Brain microvascular endothelial cell (primary cell): ENCODE measurements at regions not wholly inside any gene's neighbourhood (a gene's known extent, or its start where the extent isn't known, plus 50 kb on each side); places are given as distances from the start of the nearest gene placed in this dataset.

Experiments used
- DNase-seq: peaks from one replicate; pipeline ENCODE4 v3.0.0-alpha.2; 2020
- H3K27ac ChIP-seq: fragments of 250-450 bp; sonication (Bioruptor Pico); 2 replicates; pipeline ENCODE4 v1.5.1; 2020; ENCODE audit warnings: mild to moderate bottlenecking, moderate library complexity
- H3K27me3 ChIP-seq: fragments of 250-450 bp; sonication (Bioruptor Pico); replicated peaks from 2 replicates; pipeline ENCODE4 v1.5.1; 2020; ENCODE audit warnings: mild to moderate bottlenecking
- H3K36me3 ChIP-seq: fragments of 250-450 bp; sonication (Bioruptor Pico); replicated peaks from 2 replicates; pipeline ENCODE4 v1.5.1; 2020; ENCODE audit warnings: mild to moderate bottlenecking
- H3K4me3 ChIP-seq: 2 replicates; pipeline ENCODE4 v1.5.1; 2011; ENCODE audit warnings: low read depth, mild to moderate bottlenecking, control low read depth, low read length, moderate library complexity
- in situ Hi-C: cut with HindIII; loops from 2 replicates; pipeline ENCODE4 v1.10.0; 2017; ENCODE audit warnings: low sequenced_read_pairs, low pct_ligation_motif_present
- TF ChIP-seq, protein P1 (sequence below): IDR thresholded peaks from 2 replicates; pipeline ENCODE4 v1.5.1; 2011; ENCODE audit warnings: low read depth, mild to moderate bottlenecking, moderate library complexity, low read length, control low read depth, inconsistent platforms; ENCODE audit errors: missing control alignments

DNA sequence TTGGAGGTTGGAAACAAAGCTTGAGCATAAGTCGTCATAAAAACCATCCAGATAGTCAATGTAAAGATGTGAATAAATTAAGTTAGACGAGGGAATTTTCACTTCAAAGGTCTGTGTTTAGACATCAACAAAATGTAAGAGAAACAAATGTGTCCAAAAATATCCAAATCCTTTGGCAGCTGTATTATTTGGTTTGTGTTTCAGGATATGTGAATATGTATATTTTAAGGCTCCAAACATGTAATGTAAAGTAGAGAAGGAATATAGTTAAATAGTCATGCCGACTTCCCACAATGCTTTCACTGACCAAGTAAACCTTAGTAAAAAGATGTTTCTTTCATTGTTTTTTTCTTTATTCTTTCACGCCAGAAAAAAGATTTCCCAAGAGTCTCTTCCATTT lies 604.9 kb upstream of the NRP1 start:
- no peak overlapping the region for H3K27ac ChIP-seq
- H3K36me3 ChIP-seq: no peaks in the 10 kb centered on the region
- in situ Hi-C loops: no loop called here
- TF ChIP-seq, protein P1, sequence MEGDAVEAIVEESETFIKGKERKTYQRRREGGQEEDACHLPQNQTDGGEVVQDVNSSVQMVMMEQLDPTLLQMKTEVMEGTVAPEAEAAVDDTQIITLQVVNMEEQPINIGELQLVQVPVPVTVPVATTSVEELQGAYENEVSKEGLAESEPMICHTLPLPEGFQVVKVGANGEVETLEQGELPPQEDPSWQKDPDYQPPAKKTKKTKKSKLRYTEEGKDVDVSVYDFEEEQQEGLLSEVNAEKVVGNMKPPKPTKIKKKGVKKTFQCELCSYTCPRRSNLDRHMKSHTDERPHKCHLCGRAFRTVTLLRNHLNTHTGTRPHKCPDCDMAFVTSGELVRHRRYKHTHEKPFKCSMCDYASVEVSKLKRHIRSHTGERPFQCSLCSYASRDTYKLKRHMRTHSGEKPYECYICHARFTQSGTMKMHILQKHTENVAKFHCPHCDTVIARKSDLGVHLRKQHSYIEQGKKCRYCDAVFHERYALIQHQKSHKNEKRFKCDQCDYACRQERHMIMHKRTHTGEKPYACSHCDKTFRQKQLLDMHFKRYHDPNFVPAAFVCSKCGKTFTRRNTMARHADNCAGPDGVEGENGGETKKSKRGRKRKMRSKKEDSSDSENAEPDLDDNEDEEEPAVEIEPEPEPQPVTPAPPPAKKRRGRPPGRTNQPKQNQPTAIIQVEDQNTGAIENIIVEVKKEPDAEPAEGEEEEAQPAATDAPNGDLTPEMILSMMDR: no peak
- H3K4me3 ChIP-seq: no peak overlapping the region
- no peaks in the 10 kb centered on the region for H3K27me3 ChIP-seq
- DNase-seq: no peak

DNA sequence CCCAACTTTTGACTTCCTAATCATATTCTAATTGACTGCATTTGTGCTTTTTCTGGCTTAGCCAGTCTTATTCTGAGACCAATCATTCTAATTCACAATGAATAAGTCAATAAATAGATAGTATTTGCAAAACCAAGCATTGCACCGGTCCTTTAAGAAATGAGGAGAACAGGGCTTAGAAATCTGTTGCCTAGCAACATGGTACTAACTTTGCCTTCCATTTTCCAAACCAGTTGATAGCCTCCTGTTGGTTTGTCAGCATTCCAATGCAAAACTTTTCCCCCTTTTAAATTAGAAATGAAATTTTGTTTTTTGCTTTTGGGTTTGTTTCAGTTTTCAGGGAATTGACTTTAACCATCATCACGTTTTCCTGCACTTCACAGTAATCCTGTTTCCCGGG lies 603.5 kb upstream of the NRP1 start:
- DNase-seq: no peak
- TF ChIP-seq, protein P1: no peak
- H3K27me3 ChIP-seq: no peaks in the 10 kb centered on the region

DNA sequence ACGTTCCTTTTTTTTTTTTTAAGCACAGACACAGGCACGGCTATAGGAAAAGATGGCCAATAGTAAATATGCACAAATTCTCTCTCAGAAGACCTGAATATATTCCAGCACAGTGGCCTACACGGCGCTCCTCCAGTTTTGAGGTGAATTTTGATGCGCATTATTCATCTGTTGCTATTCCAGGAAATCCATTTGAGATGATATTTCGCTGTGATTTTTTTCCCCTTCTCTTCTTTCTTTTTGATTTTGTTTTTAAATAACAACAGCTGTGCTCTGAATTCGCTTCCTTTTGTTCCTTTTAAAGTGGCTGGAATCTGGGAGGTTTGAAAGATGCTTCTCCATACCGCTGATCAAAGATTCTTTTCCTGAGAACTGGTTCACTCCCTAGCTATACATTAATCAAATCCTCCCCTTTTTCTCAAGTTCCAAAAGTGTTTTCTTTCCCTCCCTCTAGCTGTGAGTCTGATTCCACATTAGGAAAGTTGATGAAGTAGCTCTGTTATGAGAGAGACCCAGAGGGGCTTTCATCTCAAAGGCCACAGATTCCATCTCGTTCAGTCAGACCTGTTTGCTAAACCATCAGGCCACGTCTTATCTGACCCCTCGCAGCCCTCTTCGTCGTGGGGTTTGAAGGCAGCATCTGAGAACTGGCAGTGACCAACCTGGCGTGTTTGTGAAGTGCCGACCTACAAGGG lies 602.7 kb upstream of the NRP1 start:
- TF ChIP-seq, protein P1: no peak
- no peak for DNase-seq
- no peaks in the 10 kb centered on the region for H3K36me3 ChIP-seq
- no peak overlapping the region for H3K4me3 ChIP-seq
- H3K27ac ChIP-seq: no peak overlapping the region
- no peaks in the 10 kb centered on the region for H3K27me3 ChIP-seq
- in situ Hi-C loops: no loop called here

More for the DNA sequence above, 603.5 kb upstream of the NRP1 start:
- in situ Hi-C loops: no loop called here
- no peaks in the 10 kb centered on the region for H3K36me3 ChIP-seq
- no peak overlapping the region for H3K4me3 ChIP-seq
- H3K27ac ChIP-seq: no peak overlapping the region

DNA sequence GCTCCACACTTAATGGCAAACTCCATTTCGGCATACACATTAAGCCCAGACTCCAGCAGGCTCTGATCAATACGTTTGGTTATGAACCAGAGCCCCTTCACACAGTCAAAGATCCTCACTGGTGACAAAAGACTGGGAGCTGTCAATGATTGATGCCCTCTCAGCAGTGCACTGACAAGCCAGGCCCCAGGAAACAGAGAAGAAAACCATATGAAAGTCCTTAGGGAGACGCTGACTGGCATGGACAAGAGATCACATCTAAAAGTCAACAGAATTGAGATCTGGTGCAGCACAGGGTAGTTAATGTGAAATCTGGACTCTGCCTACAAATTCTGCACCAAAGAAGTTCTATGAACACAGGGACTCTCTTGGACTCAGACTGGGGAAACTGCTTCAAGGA lies 600.9 kb upstream of the NRP1 start:
- no peak for DNase-seq
- H3K4me3 ChIP-seq: no peak overlapping the region
- TF ChIP-seq, protein P1: no peak
- in situ Hi-C loops: no loop called here
- no peaks in the 10 kb centered on the region for H3K36me3 ChIP-seq
- H3K27me3 ChIP-seq: no peaks in the 10 kb centered on the region
- H3K27ac ChIP-seq: no peak overlapping the region

DNA sequence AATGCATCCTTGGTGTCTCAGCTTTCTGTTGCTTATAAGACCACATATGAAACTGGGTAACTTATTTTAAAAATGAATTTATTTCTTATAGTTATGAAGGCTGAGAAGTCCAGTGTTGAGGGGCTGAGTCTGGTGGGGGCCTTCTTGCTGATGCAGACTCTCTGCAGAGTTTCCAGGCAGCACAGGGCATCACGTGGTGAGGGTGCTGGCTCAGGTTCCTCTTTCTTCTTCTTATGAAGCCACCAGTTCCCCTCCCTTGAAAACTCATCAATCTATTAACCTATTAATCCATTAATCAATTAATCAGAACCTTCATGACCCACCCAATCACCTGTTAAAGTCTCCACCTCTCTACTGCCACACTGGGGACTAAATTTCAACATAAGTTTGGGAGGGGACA lies 595.6 kb upstream of the NRP1 start:
- in situ Hi-C loops: no loop called here
- Histone ChIP-seq H3K27ac (no peak overlapping the region), H3K36me3 (no peaks in the 10 kb centered on the region), H3K27me3 (no peaks in the 10 kb centered on the region), H3K4me3 (no peak overlapping the region)
- TF ChIP-seq, protein P1: no peak
- DNase-seq: no peak

DNA sequence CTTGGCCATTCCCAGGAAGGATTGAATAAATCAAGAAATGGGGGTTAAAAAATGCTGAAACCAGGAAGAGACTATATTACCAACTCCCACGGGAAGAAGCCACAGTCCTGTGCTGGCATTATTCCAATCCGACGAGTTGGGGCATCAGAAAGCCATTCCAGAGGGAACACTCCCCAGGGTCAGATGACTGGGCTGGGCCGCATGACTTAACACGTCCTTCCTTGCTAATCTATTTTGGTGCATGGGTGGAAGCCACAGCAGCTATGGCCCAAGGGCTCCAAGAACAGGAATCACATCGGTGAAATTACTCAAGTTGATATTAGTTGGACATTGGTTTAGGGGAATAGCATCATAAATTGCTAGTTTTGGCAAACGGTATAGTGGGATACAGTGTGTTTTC lies 592.9 kb upstream of the NRP1 start:
- TF ChIP-seq, protein P1: no peak
- no peak overlapping the region for H3K27ac ChIP-seq

More for the DNA sequence above, 592.9 kb upstream of the NRP1 start:
- H3K27me3 ChIP-seq: no peaks in the 10 kb centered on the region
- no peaks in the 10 kb centered on the region for H3K36me3 ChIP-seq
- H3K4me3 ChIP-seq: no peak overlapping the region
- in situ Hi-C loops: no loop called here
- DNase-seq: peak; percentile 66
